Stimulated activated CD4-positive, alpha-beta T cell treated with anti-CD3 and anti-CD28 coated beads, Interleukin-4, amount 100 ng/mL, for 4 hours (primary cell): ENCODE measurements at regions not wholly inside any gene's neighbourhood (a gene's known extent, or its start where the extent isn't known, plus 50 kb on each side); places are given as distances from the start of the nearest gene placed in this dataset.

ENCODE experiments used
- DNase-seq, 2 experiments: peaks; one replicate each; pipeline ENCODE4 v3.0.0-alpha.2; 2020

GRCh38 chr3:17972959-17973906 is 230.8 kb upstream of the TBC1D5 start:
- no peak for DNase-seq

GRCh38 chr3:17972476-17972875 is 230.0 kb upstream of the TBC1D5 start:
- DNase-seq = no peak

- no peak for DNase-seq
Measured at GRCh38 chr3:17972030-17972429, 229.6 kb upstream of the TBC1D5 start.

- no peak for DNase-seq
Measured at GRCh38 chr3:17969985-17970568, 227.6 kb upstream of the TBC1D5 start.

- no peak for DNase-seq
Measured at GRCh38 chr3:17969244-17969643, 226.8 kb upstream of the TBC1D5 start.

GRCh38 chr3:17967953-17968607 is 225.6 kb upstream of the TBC1D5 start:
- DNase-seq = no peak

GRCh38 chr3:17967111-17967510 is 224.7 kb upstream of the TBC1D5 start:
- DNase-seq = no peak

- DNase-seq = no peak
Measured at GRCh38 chr3:17965331-17965730, 222.9 kb upstream of the TBC1D5 start.

GRCh38 chr3:17964108-17964507 is 221.7 kb upstream of the TBC1D5 start:
- DNase-seq = no peak

- DNase-seq = no peak
Measured at GRCh38 chr3:17955411-17955810, 213.0 kb upstream of the TBC1D5 start.

- no peak for DNase-seq
Measured at GRCh38 chr3:17954801-17955200, 212.4 kb upstream of the TBC1D5 start.

- no peak for DNase-seq
Measured at GRCh38 chr3:17951241-17951640, 208.8 kb upstream of the TBC1D5 start.

- DNase-seq = no peak
Measured at GRCh38 chr3:17949101-17949500, 206.7 kb upstream of the TBC1D5 start.

GRCh38 chr3:17947833-17948232 is 205.4 kb upstream of the TBC1D5 start:
- DNase-seq = no peak

- DNase-seq = no peak
Measured at GRCh38 chr3:17946619-17947018, 204.2 kb upstream of the TBC1D5 start.

GRCh38 chr3:17945799-17946399 is 203.5 kb upstream of the TBC1D5 start:
- DNase-seq = no peak

GRCh38 chr3:17945018-17945798 is 202.8 kb upstream of the TBC1D5 start:
- DNase-seq = no peak

- DNase-seq = no peak
Measured at GRCh38 chr3:17942856-17943255, 200.4 kb upstream of the TBC1D5 start.

- no peak for DNase-seq
Measured at GRCh38 chr3:17941766-17942165, 199.3 kb upstream of the TBC1D5 start.

GRCh38 chr3:17941152-17941551 is 198.7 kb upstream of the TBC1D5 start:
- no peak for DNase-seq

- DNase-seq = no peak
Measured at GRCh38 chr3:17939157-17939556, 196.7 kb upstream of the TBC1D5 start.

- no peak for DNase-seq
Measured at GRCh38 chr3:17938313-17938712, 195.9 kb upstream of the TBC1D5 start.
